NCI-H146 (cell line): ENCODE measurements at regions not wholly inside any gene's neighbourhood (a gene's known extent, or its start where the extent isn't known, plus 50 kb on each side); places are given as distances from the start of the nearest gene placed in this dataset.

ENCODE experiments used
- DNase-seq: peaks from one replicate; lab custom pipeline; 2025; lab: John Stamatoyannopoulos, UW

DNA sequence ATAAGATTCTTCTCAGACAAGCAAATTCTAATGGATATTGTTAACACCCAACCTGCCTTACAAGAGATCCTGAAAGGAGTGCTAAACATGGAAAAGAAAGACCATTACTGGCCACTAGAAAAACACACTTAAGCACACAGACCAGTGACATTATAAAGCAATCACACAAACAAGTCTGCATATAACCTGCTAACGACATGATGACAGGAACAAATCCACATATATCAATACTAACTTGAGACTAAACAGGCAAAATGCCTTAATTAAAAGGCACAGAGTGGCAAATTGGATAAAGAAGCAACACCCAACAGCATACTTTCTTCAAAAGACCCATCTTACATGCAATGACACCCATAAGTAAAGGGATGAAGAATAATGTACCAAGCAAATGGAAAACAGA is 100.5 kb upstream of the PCDH18 start:
- no peak for DNase-seq

DNA sequence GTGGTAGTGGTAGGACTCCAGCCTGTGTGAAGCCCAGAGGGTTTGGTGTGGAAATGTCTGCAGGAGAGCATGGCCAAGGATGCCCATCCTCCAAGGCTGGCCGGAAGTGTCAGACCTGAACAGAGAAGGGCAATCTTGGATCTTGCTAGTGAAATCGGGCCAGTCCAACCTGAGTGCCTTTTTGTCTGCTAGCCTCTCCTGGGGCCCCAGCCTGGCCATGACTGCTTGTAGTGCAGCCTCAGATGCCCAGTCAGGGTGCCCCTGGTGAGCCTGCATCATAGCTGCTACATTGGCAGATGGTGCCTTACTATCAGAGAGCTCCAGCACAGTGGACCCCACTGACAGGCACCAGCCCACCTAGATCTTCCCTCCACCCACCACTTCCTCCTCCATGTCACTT is 99.3 kb upstream of the PCDH18 start:
- no peak for DNase-seq

DNA sequence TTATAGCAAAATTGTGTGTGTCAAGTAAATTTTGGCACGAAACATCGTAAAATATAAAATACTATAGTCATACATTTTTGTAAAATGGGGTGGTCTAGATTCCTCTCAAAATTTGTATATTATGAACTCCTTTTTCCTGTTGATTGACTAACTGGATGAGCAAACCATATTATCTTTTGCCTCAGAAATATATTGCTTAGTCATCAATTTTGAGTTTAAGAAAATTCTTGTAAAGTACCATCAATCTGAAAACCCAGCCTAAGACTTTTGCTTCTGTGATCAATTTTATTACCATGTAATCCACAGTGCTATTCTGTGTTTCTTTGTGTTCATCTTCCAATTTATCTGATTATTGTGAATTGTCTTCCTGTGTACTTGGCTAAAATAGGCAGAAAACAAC is 98.0 kb upstream of the PCDH18 start:
- DNase-seq: no peak

DNA sequence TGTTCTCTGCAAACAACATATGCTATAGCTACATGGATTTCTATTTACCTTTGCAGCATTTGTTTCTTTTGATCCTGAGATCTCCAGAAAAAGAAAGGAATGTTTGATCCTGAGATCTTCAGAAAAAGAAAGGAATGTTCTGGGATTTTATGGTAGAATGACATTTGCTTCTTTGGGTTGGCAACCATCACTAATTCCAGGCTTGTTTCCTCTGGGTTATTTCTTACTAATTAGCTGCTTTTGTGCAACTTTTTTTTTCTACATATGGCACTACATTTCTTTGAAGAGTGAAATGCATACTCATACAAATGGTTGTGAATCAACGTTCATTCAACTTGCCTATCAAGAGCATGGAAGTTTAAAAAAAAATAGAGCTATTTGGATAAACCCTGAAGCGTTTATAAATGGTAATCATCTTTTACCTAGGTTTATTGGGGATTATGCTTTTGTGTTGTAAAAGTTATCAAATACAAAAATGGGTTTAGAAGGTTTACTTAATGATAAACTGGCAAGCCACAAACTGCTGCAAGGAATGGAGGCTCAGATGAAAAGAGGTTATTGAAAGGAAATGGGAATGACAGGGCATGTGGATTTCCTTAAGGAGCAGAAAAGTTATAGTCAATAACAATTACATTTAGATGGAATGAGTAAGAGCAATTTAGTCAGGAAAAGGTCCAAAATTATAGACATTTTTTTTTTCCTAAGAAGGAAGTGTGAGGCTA is 95.6 kb upstream of the PCDH18 start:
- no peak for DNase-seq

DNA sequence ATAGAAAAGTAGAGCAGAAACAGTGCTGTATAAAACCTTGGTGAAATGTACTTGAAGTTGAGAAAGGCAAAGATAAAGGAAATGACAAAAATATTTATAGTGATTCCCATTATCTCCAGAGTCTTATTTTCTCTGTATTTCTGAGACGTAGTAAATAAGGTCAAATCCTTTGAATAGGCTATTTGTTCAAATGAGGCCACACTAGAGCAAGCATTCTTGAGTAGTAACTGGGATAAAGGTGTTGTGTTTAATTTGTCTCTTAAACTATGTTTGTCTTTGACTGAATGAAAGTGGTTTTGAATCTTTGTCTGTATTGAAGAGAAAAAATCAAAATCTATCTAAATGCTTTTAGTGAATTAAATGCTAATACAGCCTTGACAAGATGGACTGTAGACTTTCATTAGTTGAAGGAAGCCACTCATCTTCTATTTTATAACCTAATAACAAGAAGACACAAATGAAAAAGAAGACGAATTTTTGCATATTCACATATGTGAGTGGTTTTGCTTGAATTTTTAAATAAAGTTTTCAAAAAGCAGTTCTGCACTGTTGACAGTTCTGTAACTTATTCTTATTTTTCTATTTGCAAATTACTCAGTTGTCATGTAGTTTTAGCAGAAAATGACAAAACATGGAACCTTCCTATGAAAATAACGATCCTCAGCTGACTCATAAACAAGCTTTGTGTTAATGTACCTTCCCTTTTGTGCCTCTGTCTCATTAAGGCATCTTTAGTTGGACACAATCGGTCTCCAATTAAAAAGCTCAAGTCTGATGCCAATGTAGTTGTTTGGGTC is 94.8 kb upstream of the PCDH18 start:
- no peak for DNase-seq

DNA sequence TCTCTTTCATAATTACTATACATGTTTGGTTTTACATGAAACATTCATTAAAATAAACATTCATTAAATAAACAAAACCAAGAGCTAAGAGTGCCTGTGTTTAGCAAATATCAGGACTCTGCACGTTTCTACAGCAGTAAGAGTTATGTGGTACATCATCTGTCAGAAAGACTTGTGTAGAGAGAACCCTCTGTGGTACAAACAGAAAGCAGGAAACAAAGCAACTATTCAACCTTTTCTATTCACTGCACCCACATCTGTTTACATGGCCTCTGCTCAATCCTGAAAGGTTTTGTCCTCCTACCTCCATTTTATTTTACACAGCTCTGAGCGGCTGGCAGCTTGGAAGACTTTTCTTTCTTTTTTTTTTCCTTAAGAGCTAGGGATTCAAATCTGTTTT is 90.7 kb upstream of the PCDH18 start:
- peak; percentile 43 for DNase-seq

DNA sequence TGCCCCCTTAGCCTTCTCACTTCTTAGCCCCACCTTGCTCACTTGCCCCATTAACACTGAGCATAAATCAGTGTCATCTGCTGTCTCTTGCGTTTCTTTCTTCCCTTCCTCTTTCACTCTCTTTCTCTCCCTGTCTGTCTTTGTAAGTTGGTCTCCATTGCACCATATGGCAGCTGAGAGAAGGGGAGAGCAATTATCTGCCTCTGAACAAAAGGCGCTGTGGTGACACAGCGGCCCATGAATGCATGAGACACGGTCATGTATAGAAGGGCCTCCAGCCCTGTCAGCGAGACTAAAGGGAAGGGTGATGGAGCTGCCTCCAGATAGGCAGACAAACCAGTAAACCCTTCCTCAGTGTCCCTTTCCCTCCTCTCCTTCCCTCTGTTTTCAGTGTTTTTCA is 88.8 kb upstream of the PCDH18 start:
- DNase-seq: peak; percentile 70

DNA sequence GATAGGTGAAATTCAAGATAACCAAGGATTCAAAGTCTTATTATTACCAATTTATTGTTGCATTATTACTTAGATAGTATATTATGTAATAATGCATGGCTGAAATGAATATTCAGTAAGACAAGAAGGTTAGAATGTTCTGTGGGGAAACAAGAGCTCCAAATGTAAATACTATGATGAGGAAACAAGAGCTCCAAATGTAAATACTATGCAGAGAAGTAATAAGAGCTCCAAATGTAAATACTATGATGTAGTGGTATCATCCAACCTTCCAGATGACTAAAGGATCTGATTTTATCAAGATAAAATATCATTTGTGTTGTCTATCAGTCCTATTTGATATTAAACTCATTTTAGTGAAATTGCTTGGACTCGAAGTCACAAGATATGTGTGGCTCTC is 82.2 kb upstream of the PCDH18 start:
- DNase-seq: no peak

DNA sequence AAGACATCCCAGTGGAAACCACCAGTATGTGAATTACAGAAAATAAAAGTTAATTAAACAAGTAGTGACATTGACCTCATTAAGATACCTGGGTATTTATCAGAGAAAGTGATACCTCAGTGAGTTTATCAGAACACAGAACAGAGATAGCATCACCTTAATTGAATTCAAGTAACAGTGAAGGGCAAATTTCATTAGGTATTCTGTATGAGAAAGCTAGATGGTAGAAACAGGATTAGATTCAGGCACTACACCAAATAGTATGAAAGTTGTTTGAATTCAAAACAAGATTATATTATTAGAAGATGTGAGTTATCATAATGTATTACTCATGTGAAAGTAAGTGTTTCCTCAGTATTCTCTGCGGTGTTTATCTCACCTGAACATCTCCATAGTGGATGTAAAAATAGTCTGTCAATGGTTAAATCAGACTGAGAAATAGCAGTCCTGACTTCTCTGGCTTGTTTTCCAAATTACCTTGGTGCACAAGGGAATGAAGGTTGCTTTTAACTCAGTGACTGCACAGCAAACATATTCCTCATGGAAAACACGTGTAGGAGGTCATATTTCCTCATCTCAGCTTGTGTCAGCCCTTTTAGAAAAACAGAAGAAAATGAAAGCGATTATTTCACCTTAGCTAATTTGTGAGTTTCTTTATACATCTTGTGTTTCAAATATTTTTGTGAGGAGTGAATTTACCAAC is 79.9 kb upstream of the PCDH18 start:
- no peak for DNase-seq

DNA sequence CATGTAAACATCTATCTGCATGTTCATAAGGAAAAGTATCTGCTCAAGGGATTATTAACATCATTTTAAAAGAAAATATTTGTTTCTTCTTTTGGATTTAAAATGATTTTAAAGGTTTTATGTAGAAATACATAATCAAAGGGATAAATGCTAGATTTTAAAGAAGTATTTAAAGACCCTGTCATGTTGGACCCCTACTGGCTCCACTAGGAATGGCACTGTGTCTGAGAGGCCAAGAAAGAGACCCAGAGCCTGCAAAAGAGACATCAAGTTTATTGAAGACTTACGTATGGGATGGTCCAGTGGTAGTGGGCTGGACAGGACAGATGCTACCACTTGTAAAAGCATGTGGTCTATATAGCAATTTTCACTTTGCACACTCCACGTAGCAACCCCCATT is 78.7 kb upstream of the PCDH18 start:
- DNase-seq: no peak

DNA sequence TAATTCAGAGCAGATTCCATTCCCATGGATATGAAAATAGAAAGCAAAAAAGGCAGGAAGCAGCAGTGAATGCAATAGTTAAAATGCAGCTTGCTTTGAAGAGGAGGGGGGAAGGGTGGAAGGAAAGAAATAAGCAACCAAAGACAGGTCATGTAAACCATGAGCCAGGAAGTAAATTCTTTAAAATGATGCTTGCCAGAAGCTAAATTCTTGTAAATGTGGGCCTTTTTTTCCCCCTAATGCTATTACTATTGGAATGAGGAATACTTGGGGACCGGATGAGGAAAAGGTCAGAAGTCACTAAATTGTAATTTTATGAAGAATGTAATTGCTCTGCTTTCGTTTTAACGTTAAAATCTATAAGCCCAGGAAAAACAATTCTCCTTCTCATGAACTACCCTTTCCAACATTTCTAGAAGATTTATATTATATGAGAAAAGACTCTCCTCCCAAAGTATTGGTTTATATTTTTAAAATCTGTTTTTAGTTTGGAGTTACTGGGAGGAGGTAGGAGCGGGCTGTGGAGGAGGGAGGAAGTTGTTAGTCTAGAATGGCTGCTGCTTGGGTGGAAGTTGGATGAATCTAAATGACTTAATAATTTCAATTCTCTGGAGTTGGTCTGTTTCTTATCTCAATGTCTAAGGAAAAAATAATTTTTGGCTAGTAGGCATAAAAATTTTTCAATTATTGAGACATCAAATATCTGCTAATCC is 77.6 kb upstream of the PCDH18 start:
- DNase-seq: no peak

DNA sequence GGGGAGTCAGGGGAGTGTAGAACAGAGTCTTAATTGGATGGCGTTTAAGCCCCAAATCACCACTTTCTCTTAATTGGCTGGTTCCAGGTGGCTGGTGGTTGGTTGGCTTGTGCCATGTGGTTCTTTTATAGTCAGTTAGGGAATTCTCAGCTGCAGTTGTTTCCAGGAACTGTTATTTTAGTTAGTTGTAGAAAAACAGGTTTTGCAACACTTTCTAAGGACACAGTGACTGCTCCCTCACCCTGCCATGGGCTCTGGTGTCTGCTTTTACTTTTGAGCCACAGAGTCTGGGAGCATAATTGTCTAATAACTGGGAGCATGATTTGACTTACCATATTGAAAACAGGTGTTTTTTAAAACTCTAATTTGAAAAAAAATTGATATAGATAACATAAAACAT is 75.8 kb upstream of the PCDH18 start:
- no peak for DNase-seq

DNA sequence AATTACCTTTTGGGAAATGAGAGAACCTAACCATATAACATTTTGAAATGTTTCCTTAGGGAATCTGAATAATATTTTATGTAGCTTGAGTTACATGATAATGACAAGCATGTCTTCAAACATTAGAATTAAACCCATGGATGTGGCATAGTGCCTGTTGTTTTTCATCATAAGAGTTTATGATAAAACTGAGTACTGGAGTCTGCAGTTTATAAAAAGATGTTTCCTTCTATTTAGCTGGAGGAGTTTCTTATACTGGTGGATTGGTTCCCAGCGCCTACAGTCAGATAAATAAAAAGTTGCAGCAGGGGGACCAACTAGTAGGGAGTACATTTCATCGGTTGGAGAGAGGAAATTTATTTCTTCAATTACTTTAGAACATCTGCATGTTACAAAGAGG is 70.1 kb upstream of the PCDH18 start:
- no peak for DNase-seq

DNA sequence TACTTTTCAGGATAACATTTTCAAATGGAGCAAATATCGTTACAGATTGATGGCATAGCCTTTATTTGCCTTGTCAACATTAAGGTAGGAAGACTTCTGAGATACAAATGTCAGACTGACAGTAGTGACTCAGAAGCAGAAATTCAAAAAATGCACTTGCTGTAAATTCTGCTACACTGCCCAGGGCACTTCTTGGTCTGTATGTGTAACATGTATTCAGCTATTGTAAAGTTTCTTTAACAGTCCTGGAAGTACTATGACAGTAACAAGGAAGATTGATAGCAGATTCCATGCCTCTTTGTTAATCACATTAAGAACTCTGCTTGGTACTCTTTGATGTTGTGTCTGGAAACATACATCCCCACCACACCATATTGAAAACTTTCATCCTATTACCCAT is 69.6 kb upstream of the PCDH18 start:
- DNase-seq: no peak

DNA sequence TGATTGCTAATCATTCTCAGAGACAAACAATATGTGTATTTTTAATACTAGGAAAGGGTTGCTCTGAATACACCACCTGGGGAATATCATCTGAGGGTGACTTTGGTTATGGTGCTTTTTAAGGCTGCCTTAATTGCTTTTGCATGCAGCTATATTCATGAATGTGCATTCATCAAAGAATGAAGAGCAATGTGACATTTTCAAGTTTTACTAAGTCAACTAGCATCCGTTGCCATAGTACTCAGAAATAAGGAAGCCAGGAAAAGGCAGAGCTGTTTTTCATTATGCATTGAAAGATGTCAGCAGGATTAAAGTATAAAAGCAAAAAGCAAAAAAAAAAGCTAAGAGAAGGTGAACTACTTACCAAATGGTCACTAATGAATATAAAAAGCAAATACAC is 67.4 kb upstream of the PCDH18 start:
- DNase-seq: no peak

DNA sequence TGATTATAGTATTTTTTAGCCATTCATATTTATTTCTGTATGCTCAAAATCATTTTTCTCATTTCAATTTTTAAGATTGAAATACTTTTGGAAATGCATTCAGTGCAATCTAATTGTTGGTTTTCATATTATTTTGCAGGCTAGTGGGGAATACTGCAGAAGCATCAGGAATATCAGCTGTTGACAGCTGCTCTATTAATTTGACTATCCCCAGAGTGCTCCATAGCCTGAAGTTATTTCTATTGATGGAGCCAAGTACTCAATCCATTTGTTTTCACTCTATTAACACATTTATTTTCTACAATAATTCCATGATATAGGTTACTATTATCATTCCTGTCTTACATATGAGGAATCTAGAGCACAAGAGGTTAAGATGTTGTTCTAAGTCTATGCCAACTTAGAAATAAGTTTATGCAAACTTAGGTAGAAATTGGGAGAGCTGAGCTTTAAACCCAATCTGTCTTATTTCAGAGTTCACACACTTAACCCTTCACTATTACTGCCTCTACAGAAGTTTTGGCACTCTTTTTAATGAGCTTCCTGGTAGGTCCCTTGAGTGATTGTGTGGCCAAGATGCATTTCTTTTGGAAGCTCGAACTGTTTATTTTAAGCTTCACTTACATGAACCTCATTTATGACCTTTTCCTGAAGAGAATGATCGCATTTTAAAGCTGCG is 65.6 kb upstream of the PCDH18 start:
- no peak for DNase-seq

DNA sequence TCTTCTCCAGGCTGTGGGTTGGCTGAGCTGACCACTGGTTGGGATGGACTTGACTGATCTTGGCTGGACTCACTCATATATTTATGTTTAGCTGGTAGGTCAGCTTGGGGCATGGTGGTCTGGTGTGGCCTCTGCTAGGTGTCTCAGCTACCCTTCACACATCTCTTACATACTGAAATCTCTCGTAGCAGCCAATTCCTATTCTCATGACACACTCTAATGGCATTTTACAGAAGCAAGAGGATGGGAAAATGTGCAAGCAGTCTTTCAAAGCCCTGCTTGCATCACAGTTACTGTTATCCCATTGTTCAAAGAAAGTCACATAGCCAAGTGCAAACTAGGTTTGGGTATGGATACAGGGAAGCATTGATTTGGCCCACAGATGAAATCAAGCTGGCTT is 55.5 kb upstream of the PCDH18 start:
- no peak for DNase-seq

DNA sequence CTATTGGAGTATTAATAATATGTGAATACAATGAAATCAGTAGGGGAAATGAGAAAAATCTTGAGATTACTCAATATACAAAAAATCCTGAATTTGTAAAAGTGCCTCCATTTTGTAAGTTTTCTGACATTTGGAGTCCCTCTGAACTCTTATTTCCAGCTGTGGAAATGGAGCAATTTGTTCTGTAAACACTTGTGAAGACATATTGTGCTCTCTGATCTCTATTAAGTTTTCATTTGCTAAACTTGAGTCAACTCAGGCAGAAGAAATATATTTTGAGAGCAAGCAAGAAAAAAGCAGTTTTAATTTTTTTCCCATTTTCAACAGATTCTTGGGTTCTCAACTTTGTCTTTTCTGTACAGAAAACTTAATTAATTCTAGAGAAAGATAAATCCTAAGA is 51.4 kb upstream of the PCDH18 start:
- no peak for DNase-seq
